NCI-H2227 treated with DMSO at 0.1 percent for 48 hours (cell line): ENCODE measurements at regions not wholly inside any gene's neighbourhood (a gene's known extent, or its start where the extent isn't known, plus 50 kb on each side); places are given as distances from the start of the nearest gene placed in this dataset.
"Not testable (repeated sequence)": the region's sequence is repeated elsewhere in the genome, so short reads cannot be mapped to it uniquely, and the experiment has no call there.

Experiments used
- DNase-seq: peaks from one replicate; lab custom pipeline; 2025; lab: John Stamatoyannopoulos, UW

DNA sequence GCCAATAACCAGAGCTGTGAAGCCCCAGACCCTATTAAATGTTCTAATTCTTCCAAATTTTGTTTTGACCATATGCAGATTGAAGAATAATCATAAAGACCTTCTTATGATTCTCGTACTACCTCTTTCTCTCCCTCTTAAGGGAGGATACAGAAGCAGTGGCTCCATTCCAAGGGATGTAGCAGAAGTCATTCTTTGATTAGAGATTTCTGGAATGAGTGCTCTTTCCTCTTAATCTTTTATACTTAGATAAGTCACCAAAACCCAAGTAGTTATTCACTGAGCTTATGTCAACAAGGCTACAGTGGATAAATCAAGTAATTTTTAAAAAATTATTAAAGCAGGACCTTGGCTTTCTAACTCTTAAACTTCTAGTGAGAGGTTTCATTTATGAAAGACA is 266.0 kb upstream of the STXBP5 start:
- DNase-seq = no peak

DNA sequence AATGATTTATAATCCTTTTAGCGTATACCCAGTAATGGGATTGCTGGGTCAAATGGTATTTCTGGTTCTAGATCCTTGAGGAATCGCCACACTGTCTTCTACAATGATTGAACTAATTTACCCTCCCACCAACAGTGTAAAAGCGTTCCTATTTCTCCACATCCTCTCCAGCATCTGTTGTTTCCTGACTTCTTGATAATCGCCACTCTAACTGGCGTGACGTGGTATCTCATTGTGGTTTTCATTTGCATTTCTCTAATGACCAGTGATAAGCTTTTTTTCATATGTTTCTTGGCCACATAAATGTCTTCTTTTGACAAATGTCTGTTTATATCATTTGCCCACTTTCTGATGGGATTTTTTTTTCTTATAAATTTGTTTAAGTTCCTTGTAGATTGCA is 264.8 kb upstream of the STXBP5 start:
- DNase-seq = not testable (repeated sequence)

DNA sequence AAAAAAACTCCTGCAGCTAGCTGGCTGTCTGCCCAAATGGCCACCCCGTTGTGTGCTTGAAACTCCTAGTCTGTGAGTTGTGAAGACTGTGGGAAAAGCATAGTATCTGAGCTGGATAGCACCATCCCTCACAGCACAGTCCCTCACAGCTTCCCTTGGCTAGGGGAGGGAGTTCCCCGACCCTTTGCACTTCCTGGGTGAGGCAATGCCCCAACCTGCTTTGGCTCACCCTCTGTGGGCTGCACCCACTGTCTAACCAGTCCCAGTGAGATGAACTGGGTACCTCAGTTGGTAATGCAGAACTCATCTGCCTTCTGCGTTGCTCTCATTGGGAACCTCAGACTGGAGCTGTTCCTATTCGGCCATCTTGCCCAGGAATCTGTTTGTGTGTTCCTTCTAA is 260.6 kb upstream of the STXBP5 start:
- DNase-seq = no peak

DNA sequence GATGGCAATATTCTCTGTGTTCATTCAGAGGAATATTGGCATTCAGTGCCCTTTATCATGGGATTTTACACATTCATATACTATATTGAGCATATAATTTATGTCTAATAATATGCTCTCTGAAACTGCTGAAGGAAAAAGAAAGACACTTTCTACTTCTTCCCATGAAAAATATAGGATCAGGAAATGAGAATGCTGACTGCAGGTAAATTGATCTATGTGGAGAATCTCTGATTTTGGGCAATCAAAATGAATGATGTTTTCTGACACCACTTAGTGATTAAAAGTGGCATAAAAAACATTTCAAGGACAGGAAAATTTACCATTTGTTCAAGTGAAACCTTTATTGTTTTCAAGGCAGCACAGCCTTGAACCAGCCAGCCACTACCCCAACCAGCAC is 260.1 kb upstream of the STXBP5 start:
- no peak for DNase-seq

DNA sequence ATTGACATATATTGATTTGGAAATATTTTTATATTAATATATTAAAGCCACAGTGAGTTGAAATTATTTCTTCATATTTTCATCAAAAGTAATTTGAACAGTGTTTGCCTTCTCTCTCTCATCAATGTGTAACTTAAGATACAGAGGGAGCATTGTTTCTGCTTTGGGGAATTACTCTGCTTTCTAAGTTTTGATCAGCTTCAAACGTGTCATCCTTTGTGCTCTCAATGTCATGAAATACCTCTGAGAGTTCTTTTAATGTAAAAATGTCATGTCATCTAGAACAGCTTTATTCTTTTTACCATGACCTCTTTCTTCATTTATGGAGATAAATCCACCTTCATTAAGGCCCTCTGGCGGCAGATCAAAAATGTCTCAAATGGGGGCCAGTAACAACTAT is 259.4 kb upstream of the STXBP5 start:
- DNase-seq = no peak

DNA sequence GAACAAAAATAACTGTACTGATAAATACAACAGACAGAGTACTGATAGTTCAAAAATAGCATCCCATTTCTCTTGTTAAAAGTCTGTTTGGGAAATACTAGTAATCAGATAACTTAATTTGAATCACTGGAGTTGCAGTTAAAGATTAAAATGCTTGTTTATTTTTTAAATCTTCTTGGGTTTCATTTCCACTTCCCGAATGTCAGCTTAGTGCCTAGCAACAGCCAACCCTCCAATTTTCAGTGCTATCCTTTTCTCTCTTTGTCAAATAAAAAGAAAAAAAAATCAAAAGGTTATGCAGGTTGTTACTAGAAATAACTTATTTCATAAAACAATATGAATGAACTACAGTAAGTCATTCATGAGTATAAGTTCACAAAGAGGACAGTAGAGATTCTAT is 257.7 kb upstream of the STXBP5 start:
- no peak for DNase-seq

DNA sequence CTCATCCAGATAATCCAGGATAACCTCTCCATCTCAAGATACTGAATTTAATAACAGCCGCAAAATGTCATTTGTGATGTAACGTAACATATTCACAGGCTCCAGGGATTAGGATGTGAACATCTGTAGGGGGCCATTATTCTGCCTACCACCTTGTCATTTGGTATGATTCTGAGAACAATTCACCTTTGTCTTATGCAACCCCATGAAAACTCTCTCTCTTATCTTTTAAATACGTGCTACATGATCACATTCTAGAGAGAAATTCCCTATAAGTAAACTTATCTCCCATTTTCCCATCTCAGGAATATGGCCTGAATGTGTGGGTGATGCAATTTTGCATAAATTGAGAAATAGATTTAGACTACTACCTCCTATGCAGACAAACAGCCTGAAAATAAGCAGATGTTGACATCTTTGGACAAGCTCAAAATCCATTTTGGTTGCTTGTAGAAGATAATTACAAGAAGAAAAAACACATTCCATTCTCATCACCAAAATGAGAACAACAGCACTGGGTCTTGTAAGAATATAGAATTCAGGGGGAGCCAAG is 255.4 kb upstream of the STXBP5 start:
- no peak for DNase-seq

DNA sequence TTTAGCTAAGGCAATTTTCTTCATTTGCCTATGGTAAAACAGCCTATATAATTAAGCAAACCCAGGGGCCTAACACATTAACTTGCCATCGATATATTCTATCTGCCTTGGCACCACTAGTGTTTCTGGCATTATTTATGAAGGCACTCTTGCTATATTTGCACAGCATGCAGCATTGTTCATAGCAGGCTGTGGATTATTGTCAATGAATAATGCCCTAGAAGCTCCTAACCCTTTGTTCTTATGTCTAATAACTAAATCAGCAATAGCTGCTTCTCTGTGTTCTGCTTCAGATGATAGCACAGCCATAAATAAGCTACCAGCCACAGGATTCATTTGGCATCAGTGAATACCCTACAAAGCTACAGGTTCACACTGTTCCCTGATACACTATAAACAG is 254.8 kb upstream of the STXBP5 start:
- no peak for DNase-seq

DNA sequence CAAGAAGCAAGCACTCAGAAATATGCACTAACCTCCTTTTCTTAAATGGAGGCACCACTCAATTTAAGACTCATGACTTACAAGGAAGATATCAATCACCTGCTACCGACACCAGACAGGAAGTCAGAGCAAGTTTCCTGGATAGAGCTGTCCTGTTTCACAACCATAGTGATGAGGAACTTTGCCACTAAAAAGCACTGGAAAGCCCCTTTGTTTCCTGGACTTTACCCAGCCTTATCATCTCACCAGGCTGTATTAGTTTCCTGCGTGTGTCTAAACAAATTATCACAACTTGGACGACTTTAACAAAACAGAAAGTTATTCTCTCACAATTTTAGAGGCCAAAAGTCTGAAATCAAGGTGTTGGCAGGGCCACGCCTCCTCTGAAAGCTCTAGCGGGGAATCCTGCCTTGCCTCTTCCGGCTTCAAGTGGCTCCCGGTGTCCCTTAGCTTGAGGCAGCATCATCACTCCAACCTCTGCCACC is 253.8 kb upstream of the STXBP5 start:
- DNase-seq = no peak

DNA sequence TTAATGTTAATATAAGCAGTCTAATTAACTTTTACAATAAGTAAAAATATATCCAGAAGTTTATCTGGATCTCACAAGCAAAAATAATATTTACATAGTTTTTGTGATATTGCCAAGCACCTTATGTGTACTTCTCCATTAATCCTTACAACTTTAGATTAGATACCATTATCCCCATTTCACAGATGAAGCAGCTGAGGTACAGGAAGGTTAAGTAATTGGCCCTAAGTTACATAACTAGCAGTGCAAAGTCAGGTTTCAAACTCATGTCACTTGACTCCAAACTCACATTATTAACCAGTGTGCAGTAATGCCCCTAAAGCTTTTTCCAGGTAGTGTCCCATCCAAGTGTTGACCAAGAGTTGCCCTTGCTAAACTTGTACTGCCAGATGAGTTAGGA is 248.6 kb upstream of the STXBP5 start:
- no peak for DNase-seq

DNA sequence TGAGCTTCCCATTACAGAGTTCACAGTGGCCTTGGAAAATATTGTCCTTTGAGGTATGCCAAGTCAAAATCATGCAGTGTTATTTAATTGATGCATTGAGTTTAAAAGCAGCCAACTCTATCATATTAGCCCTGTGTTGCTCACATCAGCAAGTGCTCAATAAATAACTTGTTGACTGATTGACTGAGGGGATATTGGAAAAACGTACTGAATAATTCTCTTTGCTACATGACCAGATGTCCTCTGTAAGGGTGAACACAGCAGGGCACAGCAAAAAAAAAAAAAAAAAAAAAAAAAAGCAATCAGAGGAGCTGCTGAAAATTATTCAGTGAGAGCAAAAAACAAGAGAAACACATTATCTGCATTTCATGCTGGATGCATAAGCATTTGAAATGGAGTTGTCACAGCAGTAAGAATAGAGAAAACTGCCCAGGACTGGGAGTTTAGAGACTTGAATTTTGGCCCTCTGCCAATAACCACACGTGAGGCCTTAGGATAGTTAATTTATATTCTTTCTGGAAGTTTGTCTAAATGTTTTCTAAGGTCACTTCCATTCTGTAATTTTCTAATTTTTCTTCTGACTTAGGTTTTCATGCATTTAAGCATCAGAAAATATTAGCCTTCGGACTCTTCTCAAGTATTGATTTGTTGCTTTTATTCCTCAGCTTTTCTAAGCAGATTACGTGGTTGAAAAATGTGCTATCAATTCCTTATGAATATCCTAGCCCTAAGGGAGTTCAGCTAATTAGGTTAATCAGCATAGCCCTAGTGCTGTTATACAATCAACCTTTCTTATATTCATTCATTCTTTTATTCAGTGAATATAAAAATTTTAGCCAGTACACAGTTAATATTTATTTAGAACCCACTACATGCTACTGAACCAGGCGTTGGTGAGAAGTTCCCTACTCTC is 246.8 kb upstream of the STXBP5 start:
- no peak for DNase-seq

DNA sequence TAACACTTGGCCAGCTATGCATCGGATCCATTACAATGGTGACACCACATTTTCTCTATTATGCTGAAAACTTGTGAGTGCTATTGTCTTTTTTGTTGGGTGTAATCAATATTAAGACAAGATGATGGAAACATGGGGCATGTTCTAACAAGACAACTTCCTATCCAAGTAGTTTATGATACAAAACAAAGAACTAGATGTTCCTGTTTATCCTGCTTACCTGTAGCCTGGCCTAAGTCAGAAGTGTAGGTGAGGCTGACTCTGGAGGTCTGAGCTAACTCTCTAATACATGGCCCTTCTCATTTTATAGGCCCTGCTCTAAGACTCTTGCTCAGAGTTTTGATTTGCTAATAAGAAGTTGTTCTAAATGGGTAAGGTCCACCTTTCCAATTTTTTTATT is 242.4 kb upstream of the STXBP5 start:
- DNase-seq = no peak

DNA sequence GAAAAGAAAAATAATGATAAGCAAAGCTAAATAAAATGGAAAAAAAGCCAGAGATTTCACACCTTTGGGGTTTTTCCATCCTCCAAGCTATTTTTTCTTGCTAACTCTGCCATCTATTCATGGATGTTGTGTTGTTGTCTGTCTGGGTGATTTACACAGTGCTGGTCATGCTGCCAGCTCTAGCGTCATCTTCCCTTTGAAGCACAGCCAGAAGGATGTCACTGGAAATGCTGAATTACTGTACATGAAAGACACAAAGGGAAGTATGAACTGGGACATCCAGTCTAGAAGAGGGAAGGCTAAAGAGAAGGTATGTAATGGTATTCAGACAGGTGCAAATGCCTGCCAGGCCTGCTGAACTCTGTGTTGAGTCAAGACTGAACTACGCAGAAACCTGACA is 241.9 kb upstream of the STXBP5 start:
- no peak for DNase-seq

DNA sequence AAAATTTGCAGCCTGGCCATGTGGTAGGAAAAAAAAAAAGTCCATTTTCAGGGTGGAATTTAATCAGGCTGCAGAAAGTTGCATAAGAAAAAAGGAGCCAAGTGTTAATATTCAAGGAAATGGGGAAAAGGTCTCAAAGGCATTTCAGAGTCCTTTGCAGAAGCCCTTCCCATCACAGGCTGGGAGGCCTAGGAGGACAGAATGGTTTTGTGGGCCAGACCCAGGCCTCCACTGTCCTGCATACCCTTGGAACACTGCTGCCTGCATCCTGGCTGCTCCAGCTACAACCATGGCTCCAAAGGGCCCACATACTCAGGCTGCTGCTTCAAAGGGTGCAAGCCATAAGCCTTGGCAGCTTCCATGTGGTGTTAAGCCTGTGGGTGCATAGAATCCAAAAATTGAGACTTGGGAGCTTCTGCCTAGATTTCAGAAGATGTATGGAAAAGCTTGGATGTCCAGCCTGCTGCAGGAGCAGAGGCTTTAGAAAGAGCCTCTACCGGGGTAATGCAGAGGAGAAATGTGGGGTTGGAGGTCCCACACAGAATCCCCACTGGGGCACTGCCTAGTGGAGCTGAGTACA is 239.0 kb upstream of the STXBP5 start:
- no peak for DNase-seq

DNA sequence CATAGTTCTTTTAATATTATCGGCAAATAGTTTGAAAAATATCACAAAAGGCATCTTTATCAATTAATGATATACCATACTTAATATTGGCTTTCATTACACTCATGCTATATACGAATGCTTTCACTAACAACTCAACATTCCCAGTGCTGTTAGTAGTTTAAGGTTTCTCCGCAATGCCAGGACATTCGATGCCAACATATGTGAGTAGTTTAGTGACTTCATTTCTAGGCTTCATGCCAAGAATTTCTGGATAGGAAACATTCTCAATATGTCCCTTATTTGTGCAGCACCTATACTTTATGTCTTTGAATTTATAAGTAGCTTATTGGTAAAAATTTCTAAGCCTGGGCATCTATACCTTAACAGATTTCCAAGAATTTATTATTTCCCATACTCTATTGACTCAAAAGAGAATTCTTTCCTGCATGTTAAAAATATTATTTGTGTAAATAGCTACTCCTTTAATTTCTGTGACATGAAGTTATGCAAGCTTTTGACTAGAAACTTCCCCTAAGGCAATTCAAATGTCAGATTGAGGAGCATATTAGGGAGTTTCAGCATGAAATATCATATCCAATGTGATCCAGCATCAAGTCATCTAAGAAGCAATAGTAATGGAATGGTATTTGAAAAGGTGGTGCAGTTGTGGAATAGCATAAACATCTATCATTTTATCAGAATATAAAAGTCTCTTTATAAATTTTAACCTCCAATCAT is 236.0 kb upstream of the STXBP5 start:
- no peak for DNase-seq

DNA sequence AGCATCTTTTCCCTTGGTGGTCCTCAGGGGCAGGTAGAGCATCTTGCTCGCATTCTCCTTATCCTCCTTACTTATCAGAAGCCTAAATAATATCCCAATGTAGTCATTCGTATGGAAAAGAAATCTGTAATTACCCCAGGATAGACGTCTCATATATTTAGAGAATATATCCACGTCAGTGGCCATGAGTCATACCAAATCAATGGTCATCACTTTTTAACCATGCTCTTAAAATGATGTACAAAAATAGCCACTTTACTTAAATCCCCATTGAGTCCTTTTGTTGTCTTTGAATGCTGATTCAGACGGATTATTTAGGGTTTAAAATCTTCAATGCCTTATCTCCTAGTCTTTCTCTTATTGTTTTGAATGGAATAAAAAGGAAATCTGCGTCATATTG is 231.7 kb upstream of the STXBP5 start:
- no peak for DNase-seq

DNA sequence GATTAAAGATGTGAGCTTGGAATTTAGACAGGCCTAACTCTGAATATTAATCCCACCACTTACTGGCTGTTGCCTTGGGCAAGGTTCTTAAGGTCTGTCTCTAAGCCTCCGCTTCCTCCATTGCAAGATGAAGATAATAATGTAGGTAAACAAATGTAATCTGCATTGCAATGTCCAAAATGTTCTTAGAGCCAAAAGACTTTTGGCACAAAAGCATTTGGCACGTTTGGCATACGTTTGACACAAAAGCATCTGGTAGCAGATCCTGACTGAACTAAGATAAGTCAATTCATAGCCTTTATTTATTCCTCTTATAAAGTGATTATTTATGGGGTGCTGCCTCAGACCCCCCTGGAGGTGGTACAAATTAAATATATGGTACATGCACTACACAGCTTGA is 229.9 kb upstream of the STXBP5 start:
- DNase-seq = no peak

DNA sequence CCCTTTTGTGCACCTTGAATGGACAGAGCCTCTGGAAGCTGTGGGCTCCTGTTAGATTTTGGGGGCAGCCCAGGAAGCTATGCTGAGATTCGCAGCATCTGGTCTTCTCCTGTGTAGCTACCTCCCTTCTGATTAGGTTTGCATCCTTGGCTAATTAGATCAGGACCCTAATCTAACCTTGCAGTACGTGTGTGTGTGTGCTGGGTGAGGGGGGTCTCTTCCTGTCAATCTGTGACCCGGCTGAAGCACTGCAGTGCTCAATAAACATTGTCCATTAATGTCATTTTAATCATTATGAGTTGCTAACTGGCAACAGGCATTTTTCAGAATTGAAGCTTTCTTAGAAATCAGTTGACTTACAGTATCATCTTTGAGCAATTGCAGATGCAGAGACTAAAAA is 229.1 kb upstream of the STXBP5 start:
- no peak for DNase-seq

DNA sequence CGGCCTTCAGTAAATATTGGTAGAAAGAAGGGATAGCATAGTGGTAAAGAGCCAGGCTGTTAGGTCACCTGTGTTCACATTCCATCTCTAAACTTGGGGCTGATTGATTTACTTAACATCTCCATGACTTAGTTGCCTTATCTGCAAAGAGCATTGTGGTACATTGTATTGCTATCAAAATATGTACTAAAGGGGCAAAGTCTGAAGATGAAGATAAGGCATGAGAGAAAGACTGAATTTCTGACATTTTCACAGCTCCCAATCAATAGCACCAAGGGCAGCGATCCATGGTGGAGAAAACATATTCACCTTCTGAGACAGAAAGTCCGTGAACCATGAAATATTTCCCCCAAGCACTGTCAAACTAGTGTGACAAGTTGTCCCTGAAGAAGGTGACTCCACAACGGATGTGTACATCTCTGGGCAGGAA is 223.3 kb upstream of the STXBP5 start:
- no peak for DNase-seq

DNA sequence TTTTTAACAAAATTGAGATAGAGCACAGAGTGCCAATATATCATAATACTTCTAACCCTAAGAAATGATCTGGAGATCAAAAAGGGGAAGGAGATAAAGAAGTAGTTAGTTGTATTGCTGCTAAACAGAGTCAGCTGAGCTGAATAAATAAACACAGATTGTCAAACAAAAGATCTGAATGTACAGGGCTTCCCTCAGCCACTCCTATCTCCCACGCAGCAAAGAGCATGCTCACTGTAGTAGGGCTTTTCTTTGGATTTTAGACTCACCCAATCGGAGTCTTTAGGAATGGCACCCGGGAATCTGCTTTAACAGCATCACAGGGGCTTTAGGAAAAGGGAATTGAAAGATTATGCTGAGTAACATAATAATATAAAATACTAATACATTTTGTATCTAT is 222.2 kb upstream of the STXBP5 start:
- no peak for DNase-seq

DNA sequence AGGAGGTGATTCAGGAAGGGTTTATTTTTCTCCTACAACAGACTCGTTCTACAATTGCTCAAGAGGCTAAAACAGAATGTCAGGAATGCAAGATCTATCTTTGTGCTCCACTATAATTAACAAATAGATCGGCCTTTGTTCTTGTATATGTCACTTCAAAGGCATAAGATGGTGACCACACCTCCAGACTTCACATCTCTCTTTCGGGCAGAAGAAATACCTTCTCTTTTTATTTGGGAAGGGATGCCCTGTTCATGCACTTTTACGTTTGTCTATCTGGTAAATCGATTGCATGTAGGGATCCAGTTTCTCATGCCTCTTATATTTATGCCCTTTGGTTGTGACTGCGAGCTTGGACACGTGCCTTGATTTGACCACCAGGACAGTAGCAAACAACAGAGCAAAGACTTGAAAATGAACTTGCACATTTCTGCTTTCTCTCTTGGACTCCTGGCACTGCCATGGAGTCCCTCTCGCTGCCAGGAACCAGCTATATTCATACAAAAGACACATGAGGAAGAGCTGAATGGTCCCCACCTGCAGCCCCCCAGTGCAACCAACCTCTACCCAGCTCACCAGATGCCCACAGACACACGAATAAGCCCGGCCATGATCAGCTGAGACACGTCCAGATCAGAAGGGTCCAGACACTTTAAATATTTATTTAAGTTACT is 219.8 kb upstream of the STXBP5 start:
- DNase-seq = no peak

DNA sequence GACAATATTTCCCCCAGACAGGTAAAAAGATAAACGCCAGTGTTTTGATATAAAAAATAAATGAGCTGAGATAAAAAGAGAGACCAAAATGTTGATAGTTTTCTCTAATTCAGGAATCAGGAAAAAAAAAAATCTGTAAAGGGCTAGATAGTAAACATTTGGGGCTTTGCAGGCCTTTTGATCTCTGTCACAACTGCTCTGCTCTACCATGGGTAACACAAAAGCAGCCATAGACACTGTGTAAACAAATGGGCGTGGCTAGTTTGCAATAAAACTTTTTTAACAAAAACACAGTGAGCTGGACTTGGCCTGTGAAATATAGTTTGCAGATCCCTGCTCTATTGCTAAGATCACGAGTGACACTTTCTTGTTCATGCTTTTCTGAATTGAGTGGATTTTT is 219.1 kb upstream of the STXBP5 start:
- DNase-seq = no peak
